H9 (cell line): ENCODE measurements at regions not wholly inside any gene's neighbourhood (a gene's known extent, or its start where the extent isn't known, plus 50 kb on each side); places are given as distances from the start of the nearest gene placed in this dataset.

Experiments used
- DNase-seq: peaks from one replicate; pipeline ENCODE4 v3.0.0-alpha.2; 2017
- H2AFZ ChIP-seq: one replicate; pipeline ENCODE4 v1.6.1; 2013; ENCODE audit warnings: mild to moderate bottlenecking, low read length, control low read depth, moderate library complexity
- H2AK5ac ChIP-seq: 2 replicates; pipeline ENCODE4 v1.6.1; 2013; ENCODE audit warnings: low read length, control low read depth, mixed read lengths; ENCODE audit not compliant: insufficient read length
- H2BK120ac ChIP-seq: one replicate; pipeline ENCODE4 v1.6.1; 2013; ENCODE audit warnings: low read depth, mild to moderate bottlenecking, low read length, control low read depth, inconsistent platforms; ENCODE audit not compliant: poor library complexity, severe bottlenecking
- H2BK12ac ChIP-seq: 2 replicates; pipeline ENCODE4 v1.6.1; 2013; ENCODE audit warnings: low read length, control low read depth, mixed read lengths, low read depth; ENCODE audit not compliant: insufficient read length
- H2BK15ac ChIP-seq: 2 replicates; pipeline ENCODE4 v1.6.1; 2013; ENCODE audit warnings: low read depth, low read length, control low read depth
- H2BK20ac ChIP-seq: one replicate; pipeline ENCODE4 v1.6.1; 2013; ENCODE audit warnings: low read depth, mild to moderate bottlenecking, low read length, control low read depth, inconsistent platforms; ENCODE audit not compliant: poor library complexity, severe bottlenecking
- H2BK5ac ChIP-seq: 2 replicates; pipeline ENCODE4 v1.6.1; 2013; ENCODE audit warnings: low read length, control low read depth, mixed read lengths; ENCODE audit not compliant: insufficient read length
- H3K14ac ChIP-seq: 2 replicates; pipeline ENCODE4 v1.6.1; 2013; ENCODE audit warnings: low read length, control low read depth; ENCODE audit not compliant: insufficient read depth
- H3K18ac ChIP-seq: 2 replicates; pipeline ENCODE4 v1.6.1; 2013; ENCODE audit warnings: low read depth, mild to moderate bottlenecking, mixed read lengths, low read length, control low read depth; ENCODE audit not compliant: insufficient read length
- H3K23ac ChIP-seq: 2 replicates; pipeline ENCODE4 v1.6.1; 2013; ENCODE audit warnings: low read length, control low read depth, mixed read lengths, low read depth; ENCODE audit not compliant: insufficient read length
- H3K23me2 ChIP-seq: 2 replicates; pipeline ENCODE4 v1.6.1; 2013; ENCODE audit warnings: low read depth, mild to moderate bottlenecking, mixed read lengths, low read length, control low read depth; ENCODE audit not compliant: insufficient read length, poor library complexity, severe bottlenecking
- H3K27ac ChIP-seq: 2 replicates; pipeline ENCODE4 v1.5.1; 2013; ENCODE audit warnings: low read length, control low read depth, mixed read lengths, low read depth; ENCODE audit not compliant: insufficient read length
- H3K27me3 ChIP-seq: 2 replicates; pipeline ENCODE4 v1.6.1; 2013; ENCODE audit warnings: low read length, control low read depth, inconsistent platforms; ENCODE audit not compliant: insufficient read depth
- H3K4ac ChIP-seq: 2 replicates; pipeline ENCODE4 v1.6.1; 2013; ENCODE audit warnings: low read depth, mild to moderate bottlenecking, control low read depth, inconsistent platforms, low read length, moderate library complexity
- H3K4me1 ChIP-seq: 2 replicates; pipeline ENCODE4 v1.6.1; 2013; ENCODE audit warnings: low read length, control low read depth, inconsistent platforms; ENCODE audit not compliant: insufficient read depth
- H3K4me2 ChIP-seq: 2 replicates; pipeline ENCODE4 v1.6.1; 2013; ENCODE audit warnings: low read length, control low read depth, mixed read lengths; ENCODE audit not compliant: insufficient read length, insufficient read depth
- H3K56ac ChIP-seq: 2 replicates; pipeline ENCODE4 v1.6.1; 2013; ENCODE audit warnings: low read depth, mild to moderate bottlenecking, mixed read lengths, low read length, control low read depth; ENCODE audit not compliant: insufficient read length
- H3K79me1 ChIP-seq: 2 replicates; pipeline ENCODE4 v1.6.1; 2013; ENCODE audit warnings: low read depth, mild to moderate bottlenecking, moderate library complexity, low read length, control low read depth, inconsistent platforms; ENCODE audit not compliant: insufficient read depth, poor library complexity, severe bottlenecking
- H3K79me2 ChIP-seq: 2 replicates; pipeline ENCODE4 v1.6.1; 2013; ENCODE audit warnings: low read length, control low read depth, inconsistent platforms; ENCODE audit not compliant: insufficient read depth
- H3K9ac ChIP-seq: 2 replicates; pipeline ENCODE4 v1.6.1; 2013; ENCODE audit warnings: low read length, control low read depth, mixed read lengths; ENCODE audit not compliant: insufficient read length; ENCODE audit errors: extremely low read depth
- H3K9me3 ChIP-seq: one replicate; pipeline ENCODE4 v1.6.1; 2013; ENCODE audit warnings: low read depth, low read length, inconsistent platforms; ENCODE audit not compliant: control insufficient read depth
- H3T11ph ChIP-seq: one replicate; pipeline ENCODE4 v1.6.1; 2013; ENCODE audit warnings: mild to moderate bottlenecking, low read length, control low read depth, inconsistent platforms
- H4K20me1 ChIP-seq: one replicate; pipeline ENCODE4 v1.6.1; 2013; ENCODE audit not compliant: control insufficient read depth, insufficient read length, insufficient read depth
- H4K5ac ChIP-seq: 2 replicates; pipeline ENCODE4 v1.6.1; 2013; ENCODE audit warnings: low read depth, mild to moderate bottlenecking, mixed read lengths, low read length, control low read depth; ENCODE audit not compliant: insufficient read length
- H4K8ac ChIP-seq: replicated peaks from 2 replicates; pipeline ENCODE4 v1.6.1; 2013; ENCODE audit warnings: low read length, control low read depth, mixed read lengths, low read depth; ENCODE audit not compliant: insufficient read length
- H4K91ac ChIP-seq: 2 replicates; pipeline ENCODE4 v1.6.1; 2013; ENCODE audit warnings: low read depth, mild to moderate bottlenecking, moderate library complexity, mixed read lengths, low read length, control low read depth; ENCODE audit not compliant: insufficient read length
- H3K27ac Mint-ChIP-seq, 3 experiments: 2 replicates in 2 of 3; 3 replicates in 1 of 3; pipeline ENCODE4 v1.8.0; 2020 to 2021; ENCODE audit warnings: mixed read lengths in 3 of 3, mild to moderate bottlenecking in 1 of 3, moderate library complexity in 1 of 3
- H3K27me3 Mint-ChIP-seq: 2 replicates; pipeline ENCODE4 v1.8.0; 2021; ENCODE audit warnings: low read depth, mild to moderate bottlenecking, moderate library complexity, mixed read lengths
- H3K36me3 Mint-ChIP-seq, 3 experiments: 2 replicates in 2 of 3; 3 replicates in 1 of 3; pipeline ENCODE4 v1.8.0; 2020 to 2021; ENCODE audit warnings: low read depth in 3 of 3, mixed read lengths in 3 of 3; ENCODE audit not compliant: insufficient read depth in 1 of 3
- H3K4me1 Mint-ChIP-seq, 2 experiments: 2 replicates each; pipeline ENCODE4 v1.8.0; 2020; ENCODE audit warnings: mixed read lengths in 2 of 2
- H3K4me3 Mint-ChIP-seq, 2 experiments: 2 replicates in 1 of 2; 3 replicates in 1 of 2; pipeline ENCODE4 v1.8.0; 2020 to 2021; ENCODE audit warnings: mild to moderate bottlenecking in 2 of 2, mixed read lengths in 2 of 2, moderate library complexity in 1 of 2
- H3K9me3 Mint-ChIP-seq, 2 experiments: 2 replicates in 1 of 2; 3 replicates in 1 of 2; pipeline ENCODE4 v1.8.0; 2020; ENCODE audit warnings: mild to moderate bottlenecking in 2 of 2, mixed read lengths in 2 of 2, moderate library complexity in 1 of 2
- WGBS: extraction: QIAGEN DNeasy Blood & Tissue Kit; methylation state at CpG from one replicate; pipeline ENCODE4 v1.1.7; 2013; ENCODE audit warnings: missing lambda C conversion rate, low lambda C conversion rate, mixed read lengths; ENCODE audit not compliant: insufficient read length; ENCODE audit errors: extremely low coverage; 5-methylcytosine and 5-hydroxymethylcytosine counted together
- TF ChIP-seq, protein P1 (sequence below): fragments of 200-600 bp; sonication (generic); conservative IDR thresholded peaks from 3 replicates; pipeline ENCODE4 v1.8.0; 2021; ENCODE audit warnings: antibody characterized with exemption, mild to moderate bottlenecking

DNA sequence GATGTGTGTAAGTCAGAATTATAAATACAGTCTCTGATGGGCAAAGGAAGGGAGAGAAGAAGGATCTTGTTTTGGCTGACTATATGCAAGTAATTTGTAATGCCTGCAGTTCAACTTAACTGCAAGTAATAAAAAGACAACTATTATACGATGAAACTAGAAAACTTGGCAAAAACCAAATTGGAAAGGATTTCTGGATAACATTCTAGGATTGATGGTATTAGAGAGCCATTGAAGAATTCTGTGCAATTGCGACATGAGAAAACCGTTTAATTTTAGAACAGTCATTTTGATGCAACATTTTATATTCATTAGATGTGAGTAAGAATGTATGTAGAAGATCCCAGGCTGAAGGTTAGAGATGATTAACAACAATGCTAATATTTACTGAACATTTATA lies 1334.1 kb downstream of the EFNB2 start:
- no peaks in the 10 kb centered on the region for H3K79me2 ChIP-seq
- no peak overlapping the region for H2BK15ac ChIP-seq
- H3K9me3 ChIP-seq = no peaks in the 10 kb centered on the region
- no peak overlapping the region for H2BK5ac ChIP-seq
- H2BK20ac ChIP-seq = no peak overlapping the region
- H4K5ac ChIP-seq = no peak overlapping the region
- no peak for DNase-seq
- H3K23me2 ChIP-seq = no peaks in the 10 kb centered on the region
- Mint-ChIP-seq H3K36me3 (no peaks in the 10 kb centered on the region), H3K4me1 (peaks cover 0 to under 1% of the 10 kb centered on the region in 2 experiments; a peak in 1 of 4 replicates), H3K9me3 (no peaks in the 10 kb centered on the region), H3K27ac (no peak overlapping the region), H3K4me3 (no peak overlapping the region), H3K27me3 (no peaks in the 10 kb centered on the region)
- H3K56ac ChIP-seq = no peak overlapping the region
- no peak overlapping the region for H3K23ac ChIP-seq
- WGBS = no CpG with 5 or more reads among the region's 3 CpGs
- no peak overlapping the region for H2BK120ac ChIP-seq
- no peak overlapping the region for H3K18ac ChIP-seq
- no peaks in the 10 kb centered on the region for H3K27me3 ChIP-seq
- no peak overlapping the region for H3K27ac ChIP-seq
- H3K4me2 ChIP-seq = no peak overlapping the region
- no peak overlapping the region for H2AFZ ChIP-seq
- H3K4ac ChIP-seq = no peak overlapping the region
- H3K4me1 ChIP-seq = no peaks in the 10 kb centered on the region
- no peak overlapping the region for H3T11ph ChIP-seq
- TF ChIP-seq, protein P1, sequence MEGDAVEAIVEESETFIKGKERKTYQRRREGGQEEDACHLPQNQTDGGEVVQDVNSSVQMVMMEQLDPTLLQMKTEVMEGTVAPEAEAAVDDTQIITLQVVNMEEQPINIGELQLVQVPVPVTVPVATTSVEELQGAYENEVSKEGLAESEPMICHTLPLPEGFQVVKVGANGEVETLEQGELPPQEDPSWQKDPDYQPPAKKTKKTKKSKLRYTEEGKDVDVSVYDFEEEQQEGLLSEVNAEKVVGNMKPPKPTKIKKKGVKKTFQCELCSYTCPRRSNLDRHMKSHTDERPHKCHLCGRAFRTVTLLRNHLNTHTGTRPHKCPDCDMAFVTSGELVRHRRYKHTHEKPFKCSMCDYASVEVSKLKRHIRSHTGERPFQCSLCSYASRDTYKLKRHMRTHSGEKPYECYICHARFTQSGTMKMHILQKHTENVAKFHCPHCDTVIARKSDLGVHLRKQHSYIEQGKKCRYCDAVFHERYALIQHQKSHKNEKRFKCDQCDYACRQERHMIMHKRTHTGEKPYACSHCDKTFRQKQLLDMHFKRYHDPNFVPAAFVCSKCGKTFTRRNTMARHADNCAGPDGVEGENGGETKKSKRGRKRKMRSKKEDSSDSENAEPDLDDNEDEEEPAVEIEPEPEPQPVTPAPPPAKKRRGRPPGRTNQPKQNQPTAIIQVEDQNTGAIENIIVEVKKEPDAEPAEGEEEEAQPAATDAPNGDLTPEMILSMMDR = no peak
- H2AK5ac ChIP-seq = no peak overlapping the region
- H4K91ac ChIP-seq = no peak overlapping the region
- H4K8ac ChIP-seq = no peak overlapping the region
- no peak overlapping the region for H3K14ac ChIP-seq
- no peak overlapping the region for H2BK12ac ChIP-seq
- no peaks in the 10 kb centered on the region for H4K20me1 ChIP-seq
- H3K79me1 ChIP-seq = no peaks in the 10 kb centered on the region
- H3K9ac ChIP-seq = no peak overlapping the region
